ENCODE measurements at regions not wholly inside any gene's neighbourhood (a gene's known extent, or its start where the extent isn't known, plus 50 kb on each side); places are given as distances from the start of the nearest gene placed in this dataset.

- H3K9me2 ChIP-seq (replicated peaks; ENCODE audit: low read depth, low read length): no peaks in the 10 kb centered on the region
- no peaks in the 10 kb centered on the region for H3K79me2 ChIP-seq (ENCODE audit: insufficient read depth, low read length)
- no peaks in the 10 kb centered on the region for H4K20me1 ChIP-seq (ENCODE audit: insufficient read depth, low read length, poor library complexity, severe bottlenecking)
- peaks cover 2% of the 10 kb centered on the region; the same call in 1 of the 2 replicates for H3F3A ChIP-seq (ENCODE audit: low read depth)
- no peaks in the 10 kb centered on the region for H3K9me3 ChIP-seq (ENCODE audit: insufficient read depth, low read depth, low read length)
- H3K27me3 ChIP-seq (ENCODE audit: insufficient read depth, low read length, poor library complexity, severe bottlenecking): no peaks in the 10 kb centered on the region
- H3K4me3 ChIP-seq (ENCODE audit: low read length, poor library complexity, severe bottlenecking): no peak overlapping the region
- H3K4me1 ChIP-seq (ENCODE audit: insufficient read depth, low read length, poor library complexity, severe bottlenecking): peaks cover 43% of the 10 kb centered on the region
- TF ChIP-seq EZH2phosphoT487 (IDR thresholded peaks at IDR 0.05; ENCODE audit: borderline replicate concordance) (no peak), CTCF (conservative IDR thresholded peaks at IDR 0.05; ENCODE audit: low read length) (no peak)
- no peak overlapping the region for H3K4me2 ChIP-seq (ENCODE audit: low read depth, low read length, poor library complexity, severe bottlenecking)
- no peak overlapping the region for H2AFZ ChIP-seq (ENCODE audit: low read length)
- no peaks in the 10 kb centered on the region for H3K36me3 ChIP-seq (ENCODE audit: insufficient read depth, low read length)
- H3K9ac ChIP-seq (ENCODE audit: low read depth, low read length, poor library complexity, severe bottlenecking): no peak overlapping the region
Measured at GRCh38 chr3:30290479-30290878, 315.9 kb upstream of the TGFBR2 start.

GRCh38 chr3:30292192-30292893 lies 314.1 kb upstream of the TGFBR2 start:
- Histone ChIP-seq H3F3A (ENCODE audit: low read depth) (no peaks in the 10 kb centered on the region), H3K4me2 (ENCODE audit: low read depth, low read length, poor library complexity, severe bottlenecking) (no peak overlapping the region), H3K79me2 (ENCODE audit: insufficient read depth, low read length) (no peaks in the 10 kb centered on the region), H3K27me3 (ENCODE audit: insufficient read depth, low read length, poor library complexity, severe bottlenecking) (no peaks in the 10 kb centered on the region), H3K9ac (ENCODE audit: low read depth, low read length, poor library complexity, severe bottlenecking) (no peak overlapping the region), H3K4me1 (ENCODE audit: insufficient read depth, low read length, poor library complexity, severe bottlenecking) (peaks cover 27% of the 10 kb centered on the region), H4K20me1 (ENCODE audit: insufficient read depth, low read length, poor library complexity, severe bottlenecking) (no peaks in the 10 kb centered on the region), H3K36me3 (ENCODE audit: insufficient read depth, low read length) (no peaks in the 10 kb centered on the region), H3K9me3 (ENCODE audit: insufficient read depth, low read depth, low read length) (no peaks in the 10 kb centered on the region), H3K9me2 (replicated peaks; ENCODE audit: low read depth, low read length) (no peaks in the 10 kb centered on the region), H3K4me3 (ENCODE audit: low read length, poor library complexity, severe bottlenecking) (no peak overlapping the region), H2AFZ (ENCODE audit: low read length) (no peak overlapping the region)
- no peak for TF ChIP-seq EZH2phosphoT487 (IDR thresholded peaks at IDR 0.05; ENCODE audit: borderline replicate concordance)
- no peak for TF ChIP-seq CTCF (conservative IDR thresholded peaks at IDR 0.05; ENCODE audit: low read length)

DNA sequence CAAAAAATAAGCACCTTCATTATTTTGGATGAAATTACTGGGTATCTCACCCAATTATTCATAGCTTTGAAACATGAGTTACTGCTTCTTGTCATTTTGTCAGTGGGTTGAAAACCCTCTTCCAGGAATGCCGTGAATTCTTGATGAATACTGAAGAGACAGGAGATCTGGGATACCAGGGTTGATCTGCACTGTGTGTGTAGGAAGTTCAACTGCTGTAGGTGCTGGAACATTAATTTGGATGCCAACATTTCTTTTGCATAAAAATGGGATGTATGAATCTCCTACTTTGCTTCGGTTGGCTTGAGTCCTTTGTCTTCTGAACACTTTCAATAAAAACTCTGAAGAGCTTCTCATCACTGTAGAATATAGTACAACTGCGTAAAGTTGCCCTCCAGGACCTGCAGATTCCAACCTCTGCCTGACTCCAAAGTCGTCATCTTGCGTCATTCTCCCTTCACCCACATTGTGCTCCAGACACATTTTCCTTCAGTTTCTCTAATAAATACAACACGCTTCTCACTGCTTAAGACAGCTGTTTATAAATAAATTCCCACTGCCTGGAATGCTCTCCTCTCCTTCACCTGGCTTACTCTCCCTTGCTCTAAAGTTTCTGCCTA lies 312.7 kb upstream of the TGFBR2 start:
- no peaks in the 10 kb centered on the region for H4K20me1 ChIP-seq (ENCODE audit: insufficient read depth, low read length, poor library complexity, severe bottlenecking)
- no peaks in the 10 kb centered on the region for H3K36me3 ChIP-seq (ENCODE audit: insufficient read depth, low read length)
- H3K4me1 ChIP-seq (ENCODE audit: insufficient read depth, low read length, poor library complexity, severe bottlenecking): peaks cover 28% of the 10 kb centered on the region
- H3K27me3 ChIP-seq (ENCODE audit: insufficient read depth, low read length, poor library complexity, severe bottlenecking): no peaks in the 10 kb centered on the region
- H3K79me2 ChIP-seq (ENCODE audit: insufficient read depth, low read length): no peaks in the 10 kb centered on the region
- H3K4me3 ChIP-seq (ENCODE audit: low read length, poor library complexity, severe bottlenecking): no peak overlapping the region
- no peaks in the 10 kb centered on the region for H3F3A ChIP-seq (ENCODE audit: low read depth)
- H3K9me2 ChIP-seq (replicated peaks; ENCODE audit: low read depth, low read length): no peaks in the 10 kb centered on the region
- TF ChIP-seq CTCF (conservative IDR thresholded peaks at IDR 0.05; ENCODE audit: low read length) (no peak), EZH2phosphoT487 (IDR thresholded peaks at IDR 0.05; ENCODE audit: borderline replicate concordance) (no peak)
- no peak overlapping the region for H3K9ac ChIP-seq (ENCODE audit: low read depth, low read length, poor library complexity, severe bottlenecking)
- H3K4me2 ChIP-seq (ENCODE audit: low read depth, low read length, poor library complexity, severe bottlenecking): no peak overlapping the region
- H3K9me3 ChIP-seq (ENCODE audit: insufficient read depth, low read depth, low read length): no peaks in the 10 kb centered on the region
- H2AFZ ChIP-seq (ENCODE audit: low read length): no peak overlapping the region
